HuH-7.5 (cell line): ENCODE measurements at regions not wholly inside any gene's neighbourhood (a gene's known extent, or its start where the extent isn't known, plus 50 kb on each side); places are given as distances from the start of the nearest gene placed in this dataset.
"Not testable (repeated sequence)": the region's sequence is repeated elsewhere in the genome, so short reads cannot be mapped to it uniquely, and the experiment has no call there.

Experiments used
- DNase-seq: peaks from one replicate; pipeline ENCODE4 v3.0.0; 2011; ENCODE audit warnings: low spot score

DNA sequence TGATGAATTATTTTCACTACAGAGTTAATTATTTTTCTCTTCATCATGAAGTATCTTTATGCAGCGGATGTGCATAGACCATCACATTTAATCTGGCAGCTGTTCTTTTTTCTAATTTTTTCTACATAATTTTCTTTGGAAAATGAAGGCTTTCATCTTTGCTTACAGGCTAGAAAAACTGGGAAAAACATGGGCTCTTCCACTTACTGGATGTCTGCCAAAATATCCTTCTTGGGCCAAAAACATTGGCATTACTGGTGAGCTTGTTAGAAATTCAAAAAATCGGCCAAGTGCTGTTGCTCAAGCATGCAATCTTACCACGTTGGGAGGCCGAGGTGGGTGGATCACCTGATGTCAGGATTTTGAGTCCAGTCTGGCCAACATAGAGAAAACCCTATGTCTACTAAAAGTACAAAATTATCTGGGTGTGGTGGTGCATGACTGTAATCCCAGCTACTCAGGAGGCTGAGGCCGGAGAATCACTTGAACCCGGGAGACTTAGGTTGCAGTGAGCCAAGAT is 176.8 kb downstream of the ZNF737 start:
- DNase-seq, result no peak

DNA sequence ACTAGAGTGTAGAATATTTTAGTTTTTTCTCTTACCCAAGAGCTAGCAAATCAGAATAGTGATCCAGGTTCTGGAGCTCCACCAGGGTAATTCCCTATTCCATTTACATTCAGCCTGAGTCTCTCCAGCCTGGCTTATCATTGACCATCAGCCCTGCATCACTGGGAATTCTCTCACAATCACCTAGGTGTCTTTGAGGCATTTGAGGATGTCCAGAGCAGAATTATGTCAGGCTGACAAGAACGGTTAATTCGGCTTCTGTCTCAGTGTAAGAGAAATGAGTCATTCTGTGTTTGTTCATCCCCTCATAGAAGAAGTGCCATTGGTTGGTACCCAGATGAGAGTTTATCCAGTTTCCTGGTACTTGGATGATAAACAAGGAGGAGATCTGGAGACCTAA is 180.5 kb downstream of the ZNF737 start:
- DNase-seq, result no peak

DNA sequence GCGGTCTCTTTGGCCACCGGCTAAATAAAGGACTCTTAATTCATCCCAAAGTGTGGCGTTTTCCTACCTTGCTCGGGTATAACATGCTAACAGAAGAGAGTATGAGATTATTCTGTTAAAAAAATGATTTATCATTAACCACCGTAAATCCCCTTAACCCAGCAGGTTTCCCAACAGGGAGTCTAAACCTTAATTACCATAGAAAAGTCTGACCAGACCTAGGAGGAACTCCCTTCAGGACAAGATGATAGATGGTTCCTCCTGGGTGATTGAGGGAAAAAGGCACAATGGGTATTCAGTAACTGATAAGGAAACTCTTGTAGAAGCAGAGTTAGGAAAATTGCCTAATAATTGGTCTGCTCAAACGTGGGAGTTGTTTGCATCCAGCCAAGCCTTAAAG is 193.7 kb downstream of the ZNF737 start:
- no peak for DNase-seq

DNA sequence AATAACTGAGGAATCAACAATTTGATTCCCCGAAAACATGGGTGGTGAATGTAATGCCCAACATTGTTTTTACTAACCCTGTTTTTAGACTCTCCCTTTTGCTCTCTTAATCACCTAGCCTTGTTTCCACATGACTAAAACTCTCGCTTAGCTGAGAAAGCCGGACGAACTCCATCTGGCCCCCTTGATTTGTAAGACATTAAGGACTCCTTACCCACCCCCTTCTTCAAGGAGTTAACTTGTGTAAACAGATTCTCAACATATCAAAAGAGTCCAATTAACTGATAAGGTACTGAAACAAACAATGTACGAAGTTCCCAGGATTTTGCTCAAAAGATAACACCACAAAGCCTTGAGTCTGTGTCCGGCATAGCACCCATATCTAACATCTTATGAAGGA is 194.3 kb downstream of the ZNF737 start:
- not testable (repeated sequence) for DNase-seq

DNA sequence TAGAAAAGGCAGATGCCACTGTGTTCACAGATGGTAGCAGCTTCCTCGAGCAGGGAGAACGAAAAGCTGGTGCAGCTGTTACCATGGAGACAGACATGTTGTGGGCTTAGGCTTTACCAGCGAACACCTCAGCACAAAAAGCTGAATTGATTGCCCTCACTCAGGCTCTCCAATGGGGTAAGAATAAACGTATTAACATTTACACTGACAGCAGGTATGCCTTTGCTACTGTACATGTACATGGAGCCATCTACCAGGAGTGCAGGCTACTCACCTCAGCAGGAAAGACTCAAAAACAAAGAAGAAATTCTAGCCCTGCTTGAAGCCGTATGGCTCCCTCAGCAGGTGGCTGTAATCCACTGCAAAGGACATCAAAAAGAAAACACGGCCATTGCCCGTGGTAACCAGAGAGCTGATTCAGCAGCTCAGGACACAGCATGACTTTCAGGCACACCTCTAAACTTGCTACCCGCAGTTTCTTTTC is 197.7 kb downstream of the ZNF737 start:
- no peak for DNase-seq

DNA sequence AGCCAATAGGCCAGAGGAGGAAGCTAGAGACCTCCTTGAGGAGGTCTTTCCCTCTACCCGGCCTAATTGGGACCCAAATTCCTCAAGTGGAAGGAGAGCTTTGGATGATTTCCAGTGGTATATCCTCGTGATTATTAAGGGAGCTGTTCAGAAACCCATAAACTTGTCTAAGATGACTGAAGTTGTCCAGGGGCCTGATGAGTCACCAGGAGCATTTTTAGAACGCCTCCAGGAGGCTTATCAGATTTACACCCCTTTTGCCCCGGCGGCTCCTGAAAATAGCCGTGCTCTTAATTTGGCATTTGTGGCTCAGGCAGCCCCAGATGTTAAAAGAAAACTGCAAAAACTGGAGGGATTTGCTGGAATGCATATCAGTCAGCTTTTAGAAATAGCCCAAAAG is 198.1 kb downstream of the ZNF486 start:
- DNase-seq, result no peak

DNA sequence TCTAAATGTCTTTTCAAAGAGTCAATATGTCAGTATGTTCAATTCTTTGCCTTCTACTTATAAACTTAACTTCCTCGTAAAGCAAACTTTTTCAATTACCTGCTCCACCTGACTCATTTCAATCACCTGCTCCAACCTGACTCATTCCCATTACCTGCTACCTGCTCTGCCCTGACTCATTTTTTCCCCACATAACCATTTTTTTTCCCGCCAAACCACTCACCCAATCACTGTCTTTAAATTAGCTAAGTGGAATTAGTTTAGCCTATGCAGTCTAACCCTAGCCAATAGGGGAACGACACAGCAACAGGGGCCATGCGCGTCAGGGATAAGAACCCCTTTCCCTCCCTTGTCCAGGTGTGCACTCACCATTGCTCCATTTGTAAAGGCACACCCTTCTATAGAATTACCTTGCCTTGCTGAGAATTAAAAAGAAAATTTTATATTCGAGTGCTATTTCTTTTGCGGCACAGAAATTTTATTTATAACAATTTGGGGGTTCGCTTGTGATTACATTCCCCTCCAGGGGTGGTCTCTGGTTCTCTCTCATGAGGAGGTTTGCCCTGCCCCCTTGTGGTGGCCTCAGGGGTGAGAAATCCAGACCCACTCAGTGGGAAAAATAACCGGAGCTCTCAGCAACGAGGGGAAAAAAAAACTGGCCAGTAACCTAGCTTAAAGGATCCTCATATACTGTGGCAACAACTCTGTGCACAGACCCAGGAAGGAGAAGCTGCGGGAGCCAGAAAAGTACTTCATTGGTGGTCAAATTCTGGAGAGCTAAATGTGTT is 193.1 kb downstream of the ZNF486 start:
- no peak for DNase-seq

DNA sequence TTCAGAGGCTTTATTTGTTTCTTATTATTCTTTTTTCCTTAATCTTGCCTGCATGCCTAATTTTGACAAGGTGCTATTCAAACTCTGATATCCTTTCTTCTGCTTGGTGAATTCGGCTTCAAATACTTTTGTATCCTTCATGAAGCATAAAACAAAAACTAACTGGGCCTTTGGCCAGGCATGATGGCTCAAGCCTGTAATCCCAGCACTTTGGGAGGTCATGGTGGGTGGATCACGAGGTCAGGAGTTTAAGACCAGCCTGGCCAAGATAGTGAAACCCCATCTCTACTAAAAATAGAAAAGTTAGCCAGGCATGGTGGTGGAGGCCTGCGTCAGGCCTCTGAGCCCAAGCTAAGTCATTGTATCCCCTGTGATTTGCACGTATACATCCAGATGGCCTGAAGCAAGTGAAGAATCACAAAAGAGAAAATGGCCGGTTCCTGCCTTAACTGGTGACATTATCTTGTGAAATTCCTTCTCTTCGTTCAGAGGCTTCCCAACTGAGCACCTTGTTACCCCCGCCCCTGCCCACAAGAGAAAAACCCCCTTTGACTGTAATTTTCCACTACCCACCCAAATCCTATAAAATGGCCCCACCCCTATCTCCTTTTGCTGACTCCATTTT is 191.9 kb downstream of the ZNF486 start:
- DNase-seq, result not testable (repeated sequence)

DNA sequence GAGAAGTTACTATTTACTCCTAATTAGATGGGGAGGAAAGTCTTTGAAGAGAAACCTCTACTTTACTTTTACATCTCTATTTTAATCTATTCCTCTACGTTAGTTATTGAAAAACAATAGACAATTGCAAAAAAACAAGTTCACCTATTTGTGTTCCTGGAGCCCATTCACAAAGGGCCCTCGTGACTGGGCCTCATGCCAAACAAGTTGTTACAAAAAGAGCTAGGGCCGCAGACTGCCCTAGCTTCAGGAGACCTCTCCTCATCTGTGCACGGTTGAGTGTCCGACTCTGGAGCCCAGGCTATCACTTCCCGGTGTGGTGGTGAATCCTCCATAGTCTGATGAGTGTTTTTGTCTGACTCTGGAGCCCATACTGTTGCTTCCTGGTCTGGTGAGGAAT is 190.9 kb downstream of the ZNF486 start:
- no peak for DNase-seq

DNA sequence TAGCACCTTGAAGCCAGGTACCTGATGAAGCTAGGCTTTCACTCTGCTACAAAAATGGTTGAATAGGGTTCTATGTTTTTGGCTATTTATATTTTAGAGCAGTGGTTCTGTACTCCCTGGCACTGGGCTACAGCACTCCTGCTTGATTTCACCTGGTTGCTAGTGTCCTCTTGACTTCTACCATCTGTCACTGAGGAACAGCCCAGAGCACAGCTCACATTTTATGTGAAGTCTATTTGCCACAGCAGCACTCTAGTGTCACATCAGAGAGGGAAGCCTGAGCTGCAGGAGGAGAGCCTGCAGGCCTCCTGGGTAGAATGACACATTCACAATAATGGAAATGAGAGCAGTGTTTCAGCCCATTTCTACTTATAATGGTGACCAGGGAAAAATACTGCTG is 184.2 kb downstream of the ZNF486 start:
- DNase-seq, result no peak

DNA sequence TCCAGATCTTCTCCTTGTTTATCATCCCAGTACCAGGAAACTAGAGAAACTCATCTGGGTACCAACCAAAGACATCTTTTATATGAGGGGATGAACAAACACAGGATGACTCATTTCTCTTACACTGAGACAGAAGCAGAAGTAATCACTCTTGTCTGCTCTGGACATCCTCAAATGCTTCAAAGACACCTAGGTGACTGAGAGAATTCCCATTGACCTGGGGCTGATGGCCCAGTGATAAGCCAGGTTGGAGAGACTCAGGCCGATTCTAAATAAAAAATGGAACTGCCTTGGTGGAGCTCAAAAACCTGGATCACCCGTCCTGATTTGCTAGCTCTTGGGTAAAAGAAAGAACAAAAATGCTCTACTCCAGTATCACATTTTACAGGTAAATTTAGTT is 182.2 kb downstream of the ZNF486 start:
- no peak for DNase-seq

DNA sequence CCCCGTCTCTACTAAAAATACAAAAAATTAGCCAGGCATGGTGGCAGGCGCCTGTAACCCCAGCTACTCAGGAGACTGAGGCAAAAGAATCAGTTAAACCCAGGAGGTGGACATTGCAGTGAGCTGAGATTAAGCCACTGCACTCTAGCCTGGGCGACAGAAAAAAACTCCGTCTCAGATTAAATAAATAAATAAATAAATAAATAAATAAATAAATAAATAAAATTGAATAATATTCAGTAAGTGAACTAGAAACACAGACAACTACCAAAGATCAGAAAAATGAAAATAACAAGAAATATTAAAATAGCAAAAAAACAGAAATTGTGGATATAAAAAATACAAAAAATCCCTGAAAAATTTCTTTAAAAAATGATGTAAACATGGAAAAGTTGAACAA is 172.4 kb downstream of the ZNF486 start:
- no peak for DNase-seq

DNA sequence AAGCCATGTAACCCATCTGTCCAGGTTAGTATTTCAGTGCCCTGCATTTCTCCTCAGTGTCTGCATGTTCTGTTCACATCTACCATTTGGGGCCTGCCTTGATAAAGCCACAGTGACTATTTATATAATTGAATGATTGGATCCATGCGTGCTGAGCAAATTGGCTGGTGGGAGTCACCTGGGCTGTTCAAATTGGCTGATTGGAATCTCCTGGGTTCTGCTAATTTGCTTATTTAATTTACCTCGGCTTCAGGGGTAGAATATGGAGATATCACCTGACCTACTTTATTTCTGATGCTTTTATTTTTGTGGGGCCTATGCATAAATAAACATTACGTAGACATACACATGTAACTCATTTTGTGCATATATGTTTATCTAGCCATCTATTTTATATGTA is 167.7 kb downstream of the ZNF486 start:
- DNase-seq, result no peak

DNA sequence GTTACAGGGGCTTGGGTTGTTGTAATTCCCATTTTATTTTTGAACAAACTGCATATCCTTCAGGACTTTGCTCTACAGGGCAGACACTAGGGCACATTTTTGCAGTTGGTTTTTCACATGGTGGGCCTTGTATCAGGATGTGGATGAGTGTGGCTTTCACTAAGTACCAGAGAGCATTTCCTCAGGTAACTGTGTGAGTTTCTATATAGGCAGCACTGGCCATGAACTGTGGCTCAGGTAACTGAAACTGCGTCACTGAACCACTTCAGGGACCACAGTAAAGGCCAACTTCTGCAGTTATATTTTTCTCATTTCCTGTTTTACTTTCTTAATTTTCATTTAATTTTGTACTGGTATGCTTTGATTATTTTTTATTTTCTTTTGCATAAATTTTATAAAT is 166.5 kb downstream of the ZNF486 start:
- no peak for DNase-seq

DNA sequence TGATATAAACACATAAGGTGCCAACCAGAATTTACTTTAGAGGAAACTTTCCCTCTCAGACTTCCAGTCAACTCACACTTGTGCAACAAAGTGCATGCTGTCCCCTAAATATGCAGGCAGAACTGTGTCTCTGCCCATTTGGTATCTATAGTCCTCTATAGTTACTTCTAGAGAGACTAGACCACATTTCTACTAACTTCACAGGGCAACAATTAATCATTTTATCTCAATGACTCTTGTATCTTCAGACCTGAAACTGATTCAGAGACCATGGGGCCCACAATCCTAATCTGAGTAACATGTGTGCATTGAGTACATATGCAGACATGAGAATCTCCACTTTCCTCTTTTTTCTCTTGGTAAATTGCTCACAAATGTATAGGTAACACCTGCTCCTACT is 158.1 kb downstream of the ZNF486 start:
- no peak for DNase-seq

DNA sequence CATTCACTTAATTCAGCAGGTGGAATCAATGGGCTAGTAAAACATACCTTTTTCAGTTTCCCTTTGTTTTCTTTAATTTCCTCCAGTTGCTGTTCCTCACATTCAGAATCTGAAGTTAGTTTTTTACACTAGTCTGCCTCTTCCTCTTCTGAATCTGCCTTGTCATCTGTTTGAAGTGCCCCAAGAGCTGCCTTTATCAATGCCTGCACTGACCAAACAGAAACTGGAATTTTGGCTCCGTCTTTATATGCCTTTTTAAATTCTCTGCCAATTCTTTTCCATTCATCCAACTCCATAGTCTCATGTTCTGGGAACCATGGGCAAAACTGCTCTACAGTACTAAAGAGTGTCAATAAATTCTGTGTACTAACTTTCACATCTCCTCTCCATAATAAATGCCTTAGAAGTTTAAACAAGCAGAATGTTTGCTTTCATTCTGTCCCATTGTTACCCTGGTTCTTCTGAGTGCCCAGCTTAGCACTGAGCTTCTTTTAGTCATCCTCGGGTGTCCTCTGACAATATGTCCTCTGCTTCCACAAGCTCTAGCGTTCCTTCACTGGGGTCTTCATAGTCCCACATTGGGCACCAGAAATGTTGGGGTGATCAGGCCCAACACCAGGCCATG is 154.2 kb downstream of the ZNF486 start:
- DNase-seq, result no peak

DNA sequence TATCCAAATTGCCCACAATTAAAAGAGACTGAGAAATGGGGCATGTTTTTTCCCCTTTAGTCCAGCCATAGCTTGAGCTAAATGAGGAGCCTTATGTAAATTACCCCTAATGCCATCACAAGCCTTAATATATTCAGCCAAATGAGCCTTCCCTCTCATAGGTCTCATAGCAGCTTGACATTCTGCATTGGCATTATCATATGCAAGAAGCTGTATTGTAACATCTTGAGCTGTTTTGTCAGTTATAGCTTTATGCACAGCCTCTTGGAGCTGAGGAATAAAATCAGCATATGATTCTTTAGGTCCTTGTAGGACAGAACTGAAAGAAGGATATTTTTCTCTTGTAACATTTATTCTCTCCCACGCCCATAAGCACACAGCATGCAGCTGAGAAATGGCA is 153.2 kb downstream of the ZNF486 start:
- no peak for DNase-seq

DNA sequence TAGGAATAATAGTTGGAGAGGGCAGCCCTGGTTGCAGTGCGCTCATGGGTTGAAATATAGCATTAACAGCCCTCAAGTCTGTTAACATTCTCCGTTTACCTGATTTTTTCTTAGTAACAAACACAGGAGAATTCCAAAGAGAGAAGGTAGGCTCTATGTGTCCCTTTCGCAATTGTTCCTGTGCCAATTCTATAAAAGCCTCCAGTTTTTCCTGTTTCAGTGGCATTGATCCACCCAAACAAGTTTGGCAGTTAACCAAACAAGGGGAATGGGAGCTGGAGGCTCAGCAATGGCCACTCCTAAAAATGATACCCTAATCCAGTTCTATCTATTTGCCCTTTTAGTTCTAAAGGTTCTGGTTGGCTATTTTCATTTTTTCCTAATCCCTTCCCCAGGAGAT is 151.6 kb downstream of the ZNF486 start:
- no peak for DNase-seq

DNA sequence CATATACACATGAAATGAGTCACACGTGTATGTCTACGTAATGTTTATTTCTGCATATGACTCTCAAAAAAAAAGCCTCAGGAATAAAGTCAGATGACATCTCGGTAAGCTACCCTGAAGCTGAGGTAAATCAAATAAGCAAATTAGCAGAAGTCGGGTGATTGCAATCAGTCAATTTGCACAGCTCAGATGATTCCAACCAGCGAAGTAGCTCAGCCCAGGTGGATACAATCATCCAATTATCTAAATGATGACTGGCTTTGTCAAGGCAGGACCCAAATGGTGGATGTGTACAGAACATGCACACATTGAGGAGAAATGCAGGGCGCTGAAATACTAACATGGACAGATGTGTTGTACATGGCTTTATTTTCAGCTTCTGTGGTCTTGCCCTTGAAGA is 148.5 kb downstream of the ZNF486 start:
- no peak for DNase-seq

DNA sequence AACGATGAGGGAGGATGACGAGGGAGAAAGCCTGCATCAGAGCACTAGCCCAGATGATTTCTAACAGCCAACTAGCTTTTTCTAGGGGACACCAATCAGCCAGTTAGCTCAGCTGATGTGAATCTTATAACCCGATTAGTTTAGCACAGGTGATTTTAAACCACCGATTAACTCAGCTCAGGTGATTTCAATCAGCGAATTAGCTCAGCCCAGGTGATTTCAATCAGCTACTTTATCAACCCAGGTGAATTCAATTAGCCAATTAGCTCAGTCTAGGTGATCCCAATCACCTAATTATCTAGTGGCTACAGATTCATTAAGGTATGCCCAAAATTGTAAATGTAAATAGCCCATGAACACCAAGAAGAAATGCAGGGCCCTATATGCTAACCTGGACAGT is 146.9 kb downstream of the ZNF486 start:
- DNase-seq, result no peak

DNA sequence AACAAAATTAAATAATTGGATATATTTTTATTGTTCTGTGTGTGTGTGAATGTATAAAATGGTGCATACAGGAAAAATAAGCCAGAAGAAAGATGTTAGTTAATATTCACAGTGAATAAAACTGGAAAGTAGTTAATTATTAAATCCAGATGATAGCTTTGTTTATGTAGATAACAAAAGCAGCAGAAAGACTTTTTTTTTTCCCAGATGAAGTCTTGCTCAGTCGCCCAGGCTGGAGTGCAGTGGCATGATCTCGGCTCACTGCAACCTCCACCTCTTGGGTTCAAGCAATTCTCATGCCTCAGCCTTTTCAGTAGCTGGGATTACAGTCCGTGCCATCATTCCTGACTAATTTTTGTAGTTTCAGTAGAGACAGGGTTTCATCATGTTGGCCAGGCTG is 140.1 kb downstream of the ZNF486 start:
- DNase-seq, result no peak

DNA sequence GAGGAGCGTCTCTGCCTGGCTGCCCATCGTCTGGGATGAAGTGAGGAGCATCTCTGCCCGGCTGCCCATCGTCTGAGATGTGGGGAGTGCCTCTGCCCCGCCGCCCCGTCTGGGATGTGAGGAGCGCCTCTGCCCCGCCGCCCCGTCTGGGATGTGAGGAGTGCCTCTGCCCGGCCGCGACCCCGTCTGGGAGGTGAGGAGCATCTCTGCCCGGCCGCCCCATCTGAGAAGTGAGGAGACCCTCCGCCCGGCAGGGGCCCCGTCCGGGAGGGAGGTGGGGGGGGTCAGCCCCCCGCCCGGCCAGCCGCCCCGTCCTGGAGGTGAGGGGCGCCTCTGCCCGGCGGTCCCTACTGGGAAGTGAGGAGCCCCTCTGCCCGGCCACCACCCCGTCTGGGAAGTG is 129.3 kb downstream of the ZNF486 start:
- DNase-seq, result not testable (repeated sequence)

DNA sequence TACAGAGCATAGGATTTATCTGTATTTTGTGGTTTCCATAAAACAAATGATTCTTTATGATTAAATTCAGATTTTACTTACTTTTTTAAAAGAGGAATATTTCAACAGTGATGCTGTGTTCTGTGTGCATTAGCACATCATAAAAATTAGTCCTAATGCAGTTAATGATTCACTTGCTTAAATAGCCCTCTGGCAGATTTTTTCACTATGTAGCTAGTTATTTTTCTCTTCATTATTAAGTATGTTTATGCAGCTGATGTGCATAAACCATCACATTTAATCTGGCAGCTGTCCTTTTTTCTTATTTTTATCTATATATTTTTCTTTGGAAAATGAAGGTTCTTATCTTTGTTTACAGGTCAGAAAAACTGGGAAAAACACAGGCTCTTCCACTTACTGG is 127.2 kb downstream of the ZNF486 start:
- no peak for DNase-seq
